HG03135 (cell line): ENCODE measurements at regions not wholly inside any gene's neighbourhood (a gene's known extent, or its start where the extent isn't known, plus 50 kb on each side); places are given as distances from the start of the nearest gene placed in this dataset.
"Not testable (repeated sequence)": the region's sequence is repeated elsewhere in the genome, so short reads cannot be mapped to it uniquely, and the experiment has no call there.

Experiments
- ATAC-seq: cut with Tn5 transposase; IDR thresholded peaks from one replicate; pipeline ENCODE4 v1.9.1; 2021; ENCODE audit warnings: mild to moderate bottlenecking, moderate library complexity; ENCODE audit not compliant: unreplicated experiment

DNA sequence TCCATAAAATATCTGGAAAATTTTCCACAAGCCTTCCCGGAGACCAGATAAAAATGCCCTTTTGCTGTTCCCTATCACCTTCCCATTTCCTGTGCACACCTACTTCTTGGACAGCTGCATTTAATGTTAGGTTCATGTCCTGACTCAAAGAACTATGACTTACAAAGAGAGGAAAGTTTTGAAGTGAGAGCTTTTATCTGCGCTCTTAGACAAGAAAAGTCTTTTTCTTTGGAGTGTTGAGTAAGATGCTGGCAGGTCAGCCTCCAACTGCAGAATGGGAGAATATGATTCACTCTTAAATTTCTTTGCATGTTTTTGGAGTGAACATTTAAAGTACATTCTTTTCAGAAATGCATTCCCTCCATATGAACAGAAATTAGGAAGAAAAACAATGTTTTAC, 147.3 kb upstream of the DPH6 start:
- ATAC-seq: no peak

DNA sequence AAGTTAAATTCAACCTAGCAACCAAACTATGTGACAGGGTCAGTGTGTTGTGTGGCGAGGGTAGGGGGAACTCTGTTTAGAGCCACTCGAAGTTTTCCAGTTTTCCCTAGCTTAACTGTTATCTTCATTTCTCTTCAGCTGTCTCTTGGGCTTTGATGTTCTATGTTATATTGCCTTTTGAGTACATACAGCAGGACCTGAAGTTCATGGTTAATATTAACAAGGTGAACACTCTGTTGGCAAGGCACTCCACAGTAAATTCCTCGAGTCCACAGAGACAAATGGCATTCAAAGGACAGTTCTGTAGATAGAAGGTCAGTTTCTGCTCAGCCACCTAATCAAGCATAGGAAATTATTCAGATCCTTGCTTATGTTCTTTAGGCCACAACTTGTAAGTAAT, 147.9 kb upstream of the DPH6 start:
- no peak for ATAC-seq

GRCh38 chr15:35695003-35695402, 149.0 kb upstream of the DPH6 start:
- ATAC-seq: no peak

DNA sequence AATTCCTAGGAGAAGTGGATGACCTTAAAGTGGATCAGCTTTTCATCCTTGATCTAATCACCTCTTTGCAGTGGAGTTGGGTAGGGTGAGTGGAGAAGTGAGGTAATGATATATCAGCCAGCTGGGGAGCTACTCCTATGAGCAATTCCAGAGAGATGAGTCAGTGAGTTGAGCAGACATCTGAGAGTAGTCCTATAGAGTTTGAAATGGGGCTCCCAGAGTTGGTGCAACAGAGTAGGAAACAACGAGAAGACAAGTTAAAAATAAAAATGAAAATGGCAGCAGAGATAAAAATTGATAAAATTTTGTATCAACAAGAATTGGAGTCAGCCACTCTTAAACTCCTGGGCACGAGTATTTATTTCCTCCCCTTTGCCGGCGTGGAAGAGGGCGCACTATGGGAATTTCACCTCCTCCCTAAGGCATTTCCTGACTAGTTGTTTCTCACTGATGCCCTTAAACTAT, 150.8 kb upstream of the DPH6 start:
- no peak for ATAC-seq

- no peak for ATAC-seq
These were observed 151.8 kb upstream of the DPH6 start for GRCh38 chr15:35697549-35698299.

- ATAC-seq: no peak
These were observed 152.4 kb upstream of the DPH6 start for GRCh38 chr15:35698331-35698730.

DNA sequence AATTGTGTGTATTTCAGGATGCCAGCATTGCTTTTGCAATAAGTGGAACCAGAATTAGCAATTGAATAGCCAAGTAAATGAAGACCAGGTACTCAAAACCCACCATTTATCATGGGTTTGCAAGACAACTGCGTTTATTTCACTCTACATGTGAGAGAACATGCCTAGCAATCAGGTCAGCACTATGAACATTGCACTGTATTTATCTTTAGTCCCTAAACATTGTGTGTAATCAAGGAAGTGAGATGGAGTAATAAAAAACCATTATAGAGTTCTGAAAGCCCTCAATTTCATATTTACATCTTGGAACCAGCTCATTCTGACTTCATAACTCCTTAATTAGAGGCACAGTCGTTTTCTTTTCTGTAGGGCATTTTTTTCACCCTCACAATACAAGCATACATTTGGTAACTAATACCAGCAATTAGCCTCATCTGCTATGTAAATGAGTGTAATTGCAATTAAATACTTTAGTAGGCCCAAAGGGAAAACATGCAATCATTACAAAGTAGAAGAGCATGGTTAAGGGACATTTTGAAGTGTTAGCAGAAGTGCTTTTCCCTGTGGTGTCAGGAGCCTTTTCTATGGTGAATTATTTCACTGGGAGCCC, 153.1 kb upstream of the DPH6 start:
- no peak for ATAC-seq

GRCh38 chr15:35700091-35700593, 154.2 kb upstream of the DPH6 start:
- ATAC-seq: not testable (repeated sequence)

DNA sequence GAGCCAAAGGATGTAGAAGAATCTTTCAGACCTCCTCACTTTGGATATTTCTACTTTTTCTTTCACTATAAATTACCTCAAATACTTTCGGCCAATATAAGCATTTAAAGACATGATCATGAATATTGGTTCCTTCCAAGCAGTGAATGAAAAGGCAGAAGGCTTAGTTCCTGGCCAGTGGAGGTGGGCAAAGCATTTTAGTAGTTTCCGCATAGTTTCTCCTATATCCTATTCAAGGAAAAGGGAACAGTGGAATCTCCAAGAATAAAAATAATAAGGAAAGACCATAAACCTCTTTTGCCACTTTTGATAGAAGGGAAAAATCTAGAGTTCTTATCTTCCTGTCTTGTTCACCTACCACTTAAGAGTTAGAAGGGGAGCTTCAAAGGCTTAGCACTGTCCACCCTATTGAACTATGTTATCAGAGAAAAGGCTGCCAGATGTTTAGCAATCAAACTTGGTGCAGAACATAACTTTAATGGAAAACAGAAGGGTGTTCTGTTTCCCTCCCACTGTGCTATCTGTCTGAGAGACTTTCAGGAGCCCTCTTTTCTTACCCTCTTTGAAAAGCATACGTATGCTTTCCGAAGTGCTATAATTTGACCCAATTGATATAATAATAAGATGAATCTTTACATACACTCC, 155.6 kb upstream of the DPH6 start:
- ATAC-seq: no peak

- ATAC-seq: no peak
These were observed 157.1 kb upstream of the DPH6 start for GRCh38 chr15:35702946-35703495.

- ATAC-seq: no peak
These were observed 159.3 kb upstream of the DPH6 start for GRCh38 chr15:35705030-35705883.

- no peak for ATAC-seq
These were observed 160.1 kb upstream of the DPH6 start for GRCh38 chr15:35705884-35706585.

DNA sequence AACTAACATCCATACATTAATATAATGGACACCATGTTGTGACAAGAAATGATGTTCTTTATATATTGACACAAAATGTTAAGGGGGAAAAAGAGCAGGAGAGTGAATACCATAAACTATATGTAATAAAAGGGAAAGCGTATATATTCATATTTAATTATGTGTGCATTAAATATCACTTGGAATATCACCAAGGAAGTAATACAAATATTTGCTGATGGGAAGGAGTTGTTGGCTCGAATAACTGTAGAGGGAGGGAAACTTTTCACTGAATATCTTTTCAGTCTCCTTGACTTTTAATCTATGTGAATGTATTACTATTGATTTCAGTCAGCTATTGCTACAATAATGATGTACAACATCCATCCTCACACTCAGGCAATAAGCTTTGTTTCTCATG, 167.0 kb upstream of the DPH6 start:
- ATAC-seq: no peak

- no peak for ATAC-seq
These were observed 167.8 kb upstream of the DPH6 start for GRCh38 chr15:35713733-35714132.

GRCh38 chr15:35717721-35718120, 171.8 kb upstream of the DPH6 start:
- no peak for ATAC-seq

DNA sequence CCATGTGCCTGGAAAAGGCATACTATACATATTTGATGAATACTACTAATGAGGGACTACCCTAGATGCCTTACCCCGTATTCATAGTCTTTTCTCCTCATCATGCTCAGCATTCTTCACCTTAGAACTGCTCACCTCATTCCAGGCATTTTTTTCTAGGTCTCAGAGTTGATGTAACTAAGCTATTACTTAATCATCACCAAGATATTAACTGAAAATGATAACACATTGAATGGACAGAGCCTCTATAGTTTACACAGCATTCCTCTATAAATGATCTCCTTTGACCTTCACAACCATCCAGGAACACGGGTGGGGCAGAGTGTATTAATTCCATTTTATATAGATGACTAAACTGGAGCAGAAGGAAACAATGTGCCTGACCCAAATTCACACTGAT, 174.1 kb upstream of the DPH6 start:
- ATAC-seq: no peak

GRCh38 chr15:35720984-35721383, 175.0 kb upstream of the DPH6 start:
- ATAC-seq: no peak

DNA sequence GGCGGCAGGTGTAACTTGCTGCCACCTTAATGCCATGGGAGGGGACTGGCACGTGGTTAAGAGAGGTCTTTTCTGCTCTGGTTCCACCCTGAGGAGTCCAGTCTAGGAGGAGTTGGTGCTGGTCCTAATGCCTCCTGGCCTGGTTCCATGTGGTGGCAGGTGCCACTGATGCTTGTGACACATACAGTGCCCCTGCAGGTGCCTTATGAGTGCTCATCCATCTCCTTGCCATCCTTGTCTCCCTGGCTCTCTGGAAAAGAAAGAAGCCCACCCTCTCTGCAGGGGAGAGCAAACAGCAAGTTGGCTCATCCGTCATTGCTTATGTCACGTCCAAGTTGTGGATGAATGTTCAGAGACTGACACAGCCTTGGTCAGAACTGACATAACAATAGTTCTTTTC, 175.8 kb upstream of the DPH6 start:
- no peak for ATAC-seq

- no peak for ATAC-seq
These were observed 176.5 kb upstream of the DPH6 start for GRCh38 chr15:35722501-35722900.
